Activated CD4-positive, alpha-beta memory T cell treated with anti-CD3 and anti-CD28 coated beads for 36 hours (primary cell): ENCODE measurements at regions not wholly inside any gene's neighbourhood (a gene's known extent, or its start where the extent isn't known, plus 50 kb on each side); places are given as distances from the start of the nearest gene placed in this dataset.

Source experiments
- CTCF ChIA-PET: fragments of 350-600 bp; sonication (Branson Sonifier 250); formaldehyde crosslinking; loops from one replicate; lab custom pipeline; 2021; ENCODE audit warnings: antibody characterized with exemption, inconsistent platforms; lab: Charles Lee
- POLR2A ChIA-PET: fragments of 350-600 bp; sonication (Branson Sonifier 250); formaldehyde crosslinking; loops from one replicate; lab custom pipeline; 2021; ENCODE audit warnings: antibody characterized with exemption; lab: Charles Lee
- DNase-seq: peaks from one replicate; pipeline ENCODE4 v3.0.0-alpha.2; 2020
- H3K27ac Mint-ChIP-seq: one replicate; pipeline ENCODE4 v1.8.0; 2021; ENCODE audit warnings: mixed read lengths
- H3K27me3 Mint-ChIP-seq: one replicate; pipeline ENCODE4 v1.8.0; 2021; ENCODE audit warnings: mixed read lengths
- H3K36me3 Mint-ChIP-seq: one replicate; pipeline ENCODE4 v1.8.0; 2021; ENCODE audit warnings: mixed read lengths
- H3K4me1 Mint-ChIP-seq: one replicate; pipeline ENCODE4 v1.8.0; 2021; ENCODE audit warnings: low read depth, mixed read lengths
- H3K4me3 Mint-ChIP-seq: one replicate; pipeline ENCODE4 v1.8.0; 2021; ENCODE audit warnings: mild to moderate bottlenecking, mixed read lengths
- H3K9me3 Mint-ChIP-seq: one replicate; pipeline ENCODE4 v1.8.0; 2021; ENCODE audit warnings: mixed read lengths
- intact Hi-C: fragments of 100-400 bp; cut with micrococcal nuclease; formaldehyde crosslinking; loops from one replicate; pipeline ENCODE4 v1.15.1; 2023

DNA sequence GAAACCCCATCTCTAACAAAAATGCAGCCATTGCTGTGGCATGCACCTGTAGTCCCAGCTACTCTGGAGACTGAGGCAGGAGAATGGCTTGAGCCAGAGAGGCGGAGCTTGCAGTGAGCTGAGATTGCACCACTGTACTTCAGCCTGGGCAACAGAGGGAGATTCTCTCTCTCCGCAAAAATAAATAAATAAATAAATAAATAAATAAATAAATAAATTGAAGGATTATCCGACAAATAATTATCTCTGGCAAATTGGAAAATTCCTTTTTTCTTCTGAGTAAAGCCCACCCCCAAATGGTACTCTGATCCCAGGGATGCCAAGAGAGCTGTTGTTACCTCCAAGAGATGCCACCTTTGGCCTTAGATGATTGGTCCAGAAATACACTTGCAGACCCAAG lies 137.9 kb downstream of the SUDS3 start:
- no peak for DNase-seq
- ChIA-PET POLR2A (no interaction called here), CTCF (no interaction called here)
- H3K9me3 Mint-ChIP-seq, result peaks cover 5% of the 10 kb centered on the region
- intact Hi-C loops, result no loop called here
- H3K27me3 Mint-ChIP-seq, result no peaks in the 10 kb centered on the region
- H3K4me1 Mint-ChIP-seq, result no peaks in the 10 kb centered on the region
- H3K36me3 Mint-ChIP-seq, result no peaks in the 10 kb centered on the region
- H3K4me3 Mint-ChIP-seq, result no peak overlapping the region
- H3K27ac Mint-ChIP-seq, result no peak overlapping the region

DNA sequence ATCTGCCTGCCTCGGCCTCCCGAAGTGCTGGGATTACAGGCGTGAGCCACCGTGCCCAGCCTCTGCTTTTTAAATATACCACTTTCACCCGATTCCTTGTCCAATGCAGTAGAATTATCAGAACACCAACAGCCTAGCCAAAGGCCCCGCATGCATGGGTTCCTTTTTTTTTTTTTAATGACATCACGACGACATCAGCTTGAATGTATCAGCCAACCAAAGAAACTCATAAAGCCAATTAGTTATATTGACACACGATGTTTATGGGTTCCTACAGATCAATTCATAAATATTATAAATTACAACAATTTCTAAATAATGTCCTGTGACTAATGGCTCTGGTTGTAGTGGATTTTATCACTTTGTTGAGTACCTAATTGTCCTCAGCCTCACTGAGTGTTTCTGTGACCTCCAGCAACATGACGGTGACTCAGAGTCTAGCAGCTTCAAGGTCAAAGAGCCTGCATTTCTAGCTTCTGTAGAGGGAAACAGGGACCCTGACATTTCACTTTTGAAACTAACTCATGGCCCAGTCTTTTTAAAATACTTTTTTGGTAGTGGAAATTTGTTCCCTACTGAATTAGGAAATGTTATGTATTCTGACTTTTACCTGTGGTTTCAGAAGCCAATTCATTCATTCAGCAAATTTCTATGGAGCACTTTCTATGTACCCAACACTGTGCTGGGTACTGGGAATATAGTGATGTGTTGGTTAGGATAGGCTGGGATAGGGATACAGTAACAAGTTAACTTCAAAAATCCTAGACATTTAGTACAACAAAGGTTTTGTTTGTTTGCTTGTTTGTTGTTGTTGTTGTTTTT lies 144.1 kb downstream of the SUDS3 start:
- Mint-ChIP-seq H3K27ac (no peak overlapping the region), H3K36me3 (no peaks in the 10 kb centered on the region), H3K4me1 (no peaks in the 10 kb centered on the region), H3K9me3 (peaks cover 5% of the 10 kb centered on the region), H3K27me3 (no peaks in the 10 kb centered on the region), H3K4me3 (no peak overlapping the region)
- no peak for DNase-seq
- ChIA-PET POLR2A (no interaction called here), CTCF (interaction anchor here (0.7 kb wide), 1 partner anchor 11 kb away, joined by 3 read pairs; no protein-coding TSS in a partner anchor)
- intact Hi-C loops, result no loop called here

DNA sequence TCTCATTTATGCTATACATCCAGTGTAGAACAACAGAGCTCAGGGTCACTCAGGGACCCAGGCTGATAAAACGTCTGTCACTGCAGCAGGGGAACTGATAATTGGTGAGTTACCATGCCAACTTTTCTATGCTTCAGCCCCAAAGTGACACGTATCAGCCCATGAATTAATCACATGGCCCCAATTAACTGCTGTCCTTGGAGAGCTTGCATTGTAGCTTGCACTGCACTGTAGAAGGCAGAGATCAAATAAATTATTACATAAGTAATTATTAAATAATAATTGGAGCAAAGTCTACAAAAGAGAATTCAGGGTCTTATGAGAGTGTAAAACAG lies 144.6 kb downstream of the SUDS3 start:
- CTCF ChIA-PET, result no interaction called here
- H3K27ac Mint-ChIP-seq, result no peak overlapping the region
- intact Hi-C loops, result no loop called here
- POLR2A ChIA-PET, result no interaction called here
- H3K4me3 Mint-ChIP-seq, result no peak overlapping the region
- H3K27me3 Mint-ChIP-seq, result no peaks in the 10 kb centered on the region
- no peak for DNase-seq
- no peaks in the 10 kb centered on the region for H3K36me3 Mint-ChIP-seq
- no peaks in the 10 kb centered on the region for H3K4me1 Mint-ChIP-seq
- H3K9me3 Mint-ChIP-seq, result peaks cover 5% of the 10 kb centered on the region

DNA sequence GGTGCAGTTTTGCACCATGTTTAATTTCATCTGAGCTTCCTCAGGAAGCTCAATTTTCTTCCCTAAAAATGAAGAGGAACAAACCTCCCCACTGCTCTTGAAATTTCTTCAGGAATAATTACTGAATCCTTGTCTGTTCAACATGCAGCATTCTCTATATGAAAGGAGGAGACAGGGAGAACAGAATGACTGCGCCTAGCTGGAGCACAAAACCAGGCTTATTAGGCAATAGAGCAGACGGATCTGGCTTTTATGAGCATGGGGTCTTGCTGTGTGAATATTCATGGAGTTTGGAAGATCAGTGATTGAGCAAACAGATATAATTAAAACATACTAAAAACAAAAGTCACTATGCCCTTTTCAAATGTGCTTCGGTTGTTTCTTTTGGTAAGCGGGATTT lies 148.1 kb downstream of the SUDS3 start:
- POLR2A ChIA-PET, result no interaction called here
- Mint-ChIP-seq H3K36me3 (no peaks in the 10 kb centered on the region), H3K27ac (no peak overlapping the region), H3K4me1 (no peaks in the 10 kb centered on the region), H3K27me3 (no peaks in the 10 kb centered on the region), H3K4me3 (no peak overlapping the region), H3K9me3 (no peaks in the 10 kb centered on the region)
- intact Hi-C loops, result no loop called here
- CTCF ChIA-PET, result no interaction called here
- no peak for DNase-seq

- H3K27ac Mint-ChIP-seq, result no peak overlapping the region
- POLR2A ChIA-PET, result no interaction called here
- H3K4me1 Mint-ChIP-seq, result no peaks in the 10 kb centered on the region
- no peaks in the 10 kb centered on the region for H3K9me3 Mint-ChIP-seq
- no peaks in the 10 kb centered on the region for H3K36me3 Mint-ChIP-seq
- H3K4me3 Mint-ChIP-seq, result no peak overlapping the region
- no peaks in the 10 kb centered on the region for H3K27me3 Mint-ChIP-seq
- CTCF ChIA-PET, result no interaction called here
- intact Hi-C loops, result no loop called here
- no peak for DNase-seq
Observed at GRCh38 chr12:118525216-118525615, 148.9 kb downstream of the SUDS3 start.

GRCh38 chr12:118526255-118527095 lies 150.1 kb downstream of the SUDS3 start:
- Mint-ChIP-seq H3K4me1 (no peaks in the 10 kb centered on the region), H3K27me3 (no peaks in the 10 kb centered on the region), H3K9me3 (no peaks in the 10 kb centered on the region), H3K4me3 (no peak overlapping the region), H3K36me3 (no peaks in the 10 kb centered on the region), H3K27ac (no peak overlapping the region)
- CTCF ChIA-PET, result no interaction called here
- intact Hi-C loops, result no loop called here
- POLR2A ChIA-PET, result no interaction called here
- DNase-seq, result no peak

DNA sequence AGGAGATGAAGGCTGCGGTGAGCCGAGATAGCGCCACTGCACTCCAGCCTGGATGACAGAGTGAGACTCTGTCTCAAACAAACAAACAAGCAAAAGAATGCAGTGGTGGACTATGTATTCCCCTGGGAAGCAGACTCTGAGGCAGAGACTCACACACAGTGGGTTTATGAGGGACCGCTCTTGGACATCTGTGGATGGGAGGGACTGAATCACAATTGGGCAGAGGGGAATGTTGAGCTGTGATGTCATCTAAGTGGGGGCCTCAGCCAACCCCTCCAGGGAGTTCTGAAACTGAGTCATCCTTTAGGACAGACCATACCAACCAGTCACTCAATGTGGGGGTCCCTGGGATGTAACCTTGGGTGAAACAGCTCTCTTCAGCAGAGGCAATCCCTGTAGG lies 151.0 kb downstream of the SUDS3 start:
- Mint-ChIP-seq H3K9me3 (no peaks in the 10 kb centered on the region), H3K36me3 (no peaks in the 10 kb centered on the region), H3K27ac (no peak overlapping the region), H3K4me3 (no peak overlapping the region), H3K27me3 (no peaks in the 10 kb centered on the region), H3K4me1 (no peaks in the 10 kb centered on the region)
- CTCF ChIA-PET, result no interaction called here
- no peak for DNase-seq
- intact Hi-C loops, result no loop called here
- POLR2A ChIA-PET, result no interaction called here

GRCh38 chr12:118528625-118529024 lies 152.3 kb downstream of the SUDS3 start:
- intact Hi-C loops, result no loop called here

DNA sequence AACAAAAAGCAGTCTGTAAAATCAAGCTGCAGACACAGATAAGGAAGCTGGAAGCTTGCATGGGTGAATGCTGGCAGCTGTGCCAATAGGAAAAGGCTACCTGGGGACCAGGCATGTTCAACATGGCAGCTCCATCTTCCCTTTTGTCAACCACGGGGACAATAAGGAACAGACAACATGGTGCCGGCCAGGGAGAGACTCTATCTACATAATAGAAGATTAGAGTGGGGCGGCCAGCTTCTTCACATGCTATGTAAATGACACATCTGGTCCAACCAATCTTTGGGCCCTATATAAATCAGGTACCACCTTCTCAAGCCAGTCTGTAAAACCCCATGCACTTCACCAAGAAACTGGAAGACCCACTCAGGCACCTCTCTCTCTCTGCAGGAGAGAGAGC lies 157.6 kb downstream of the SUDS3 start:
- H3K4me3 Mint-ChIP-seq, result no peak overlapping the region
- CTCF ChIA-PET, result no interaction called here
- no peaks in the 10 kb centered on the region for H3K9me3 Mint-ChIP-seq
- no peaks in the 10 kb centered on the region for H3K36me3 Mint-ChIP-seq
- H3K27ac Mint-ChIP-seq, result no peak overlapping the region
- intact Hi-C loops, result no loop called here
- H3K27me3 Mint-ChIP-seq, result no peaks in the 10 kb centered on the region
- POLR2A ChIA-PET, result no interaction called here
- no peak for DNase-seq
- no peaks in the 10 kb centered on the region for H3K4me1 Mint-ChIP-seq

More at GRCh38 chr12:118528625-118529024, 152.3 kb downstream of the SUDS3 start:
- H3K36me3 Mint-ChIP-seq, result no peaks in the 10 kb centered on the region
- H3K9me3 Mint-ChIP-seq, result no peaks in the 10 kb centered on the region
- no peaks in the 10 kb centered on the region for H3K4me1 Mint-ChIP-seq
- ChIA-PET CTCF (no interaction called here), POLR2A (no interaction called here)
- H3K27ac Mint-ChIP-seq, result no peak overlapping the region
- DNase-seq, result no peak
- H3K4me3 Mint-ChIP-seq, result no peak overlapping the region
- no peaks in the 10 kb centered on the region for H3K27me3 Mint-ChIP-seq

DNA sequence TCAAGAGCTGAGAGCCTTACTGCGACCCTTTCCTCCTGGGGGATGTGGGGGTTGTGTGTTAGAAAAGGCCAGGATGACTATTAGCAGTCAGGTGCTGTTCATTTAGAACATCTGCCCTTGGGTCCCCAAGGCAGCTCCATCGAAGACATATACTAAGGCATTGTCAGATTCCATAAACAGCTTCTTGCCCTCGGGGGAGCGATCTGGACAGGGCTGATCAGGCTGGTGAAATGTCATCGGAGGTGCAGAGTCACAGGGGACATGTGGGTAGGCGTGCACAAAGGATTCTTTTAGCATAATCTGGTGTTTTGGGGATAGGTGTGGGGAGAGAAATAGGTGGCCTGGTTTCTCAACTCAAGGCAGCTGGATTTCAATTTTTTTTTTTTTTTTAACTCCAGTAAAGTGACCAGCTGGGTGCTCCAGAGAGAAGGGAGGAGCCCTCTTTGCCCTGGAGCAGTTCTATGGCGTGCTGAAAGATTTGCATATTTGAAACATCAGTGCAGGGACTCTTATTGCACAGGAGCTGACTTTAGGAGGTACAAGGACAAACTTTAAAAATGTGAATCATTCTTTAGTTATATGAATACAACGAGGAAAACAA lies 160.1 kb downstream of the SUDS3 start:
- POLR2A ChIA-PET, result no interaction called here

GRCh38 chr12:118537481-118537917 lies 161.1 kb downstream of the SUDS3 start:
- no peaks in the 10 kb centered on the region for H3K36me3 Mint-ChIP-seq
- H3K27ac Mint-ChIP-seq, result no peak overlapping the region
- H3K9me3 Mint-ChIP-seq, result no peaks in the 10 kb centered on the region
- H3K27me3 Mint-ChIP-seq, result no peaks in the 10 kb centered on the region
- no peaks in the 10 kb centered on the region for H3K4me1 Mint-ChIP-seq
- intact Hi-C loops, result no loop called here
- POLR2A ChIA-PET, result no interaction called here
- no peak overlapping the region for H3K4me3 Mint-ChIP-seq
- no peak for DNase-seq
- CTCF ChIA-PET, result interaction anchor here (0.5 kb wide), 1 partner anchor 16 kb away, joined by 4 read pairs; no protein-coding TSS in a partner anchor

More for the DNA sequence above, 160.1 kb downstream of the SUDS3 start:
- no peaks in the 10 kb centered on the region for H3K36me3 Mint-ChIP-seq
- CTCF ChIA-PET, result no interaction called here
- no peaks in the 10 kb centered on the region for H3K4me1 Mint-ChIP-seq
- H3K9me3 Mint-ChIP-seq, result no peaks in the 10 kb centered on the region
- H3K4me3 Mint-ChIP-seq, result no peak overlapping the region
- H3K27ac Mint-ChIP-seq, result no peak overlapping the region
- no peaks in the 10 kb centered on the region for H3K27me3 Mint-ChIP-seq
- intact Hi-C loops, result no loop called here
- no peak for DNase-seq

DNA sequence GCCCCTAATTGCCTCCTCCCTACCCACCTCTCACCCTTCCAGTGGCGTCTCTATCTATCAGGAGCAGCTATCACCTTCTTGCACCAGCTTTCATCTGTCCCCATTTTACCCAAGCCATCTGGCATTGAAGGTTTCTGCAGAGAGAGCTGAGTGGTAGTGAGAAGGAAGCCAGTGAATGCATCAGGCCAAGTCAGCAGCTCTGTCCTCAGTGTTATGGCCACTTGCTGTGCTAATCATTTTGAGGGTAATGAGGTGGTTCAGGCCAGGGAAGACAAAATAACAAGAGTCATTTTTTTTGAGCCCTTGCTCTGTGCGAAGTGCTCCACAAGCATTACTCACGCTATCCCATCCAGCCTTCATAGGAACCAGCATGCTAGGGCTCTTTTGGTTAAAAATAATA lies 164.7 kb downstream of the SUDS3 start:
- intact Hi-C loops, result no loop called here
- Mint-ChIP-seq H3K4me3 (no peak overlapping the region), H3K9me3 (no peaks in the 10 kb centered on the region), H3K27ac (no peak overlapping the region), H3K27me3 (no peaks in the 10 kb centered on the region), H3K36me3 (no peaks in the 10 kb centered on the region), H3K4me1 (no peaks in the 10 kb centered on the region)
- CTCF ChIA-PET, result no interaction called here
- POLR2A ChIA-PET, result no interaction called here
- no peak for DNase-seq
